Neural cell (in vitro differentiated cells): ENCODE measurements at regions not wholly inside any gene's neighbourhood (a gene's known extent, or its start where the extent isn't known, plus 50 kb on each side); places are given as distances from the start of the nearest gene placed in this dataset.

Source experiments
- H2AFZ ChIP-seq: fragments of 200-600, 300-800 bp; sonication (generic), shearing (Covaris generic); 2 replicates; pipeline ENCODE4 v1.6.0; 2014; ENCODE audit warnings: low read depth, mild to moderate bottlenecking, antibody characterized with exemption, low read length, moderate library complexity
- H3F3A ChIP-seq: fragments of 200-600 bp; shearing (Covaris generic); 2 replicates; pipeline ENCODE4 v1.6.1; 2016; ENCODE audit warnings: mild to moderate bottlenecking, moderate library complexity, mixed read lengths, antibody characterized with exemption, low read length; ENCODE audit not compliant: insufficient read depth, poor library complexity, severe bottlenecking
- H3K27ac ChIP-seq: fragments of 200-600, 300-800 bp; sonication (generic), shearing (Covaris generic); 2 replicates; pipeline ENCODE4 v1.5.1; 2014; ENCODE audit warnings: mild to moderate bottlenecking, low read length, moderate library complexity
- H3K27me3 ChIP-seq: fragments of 300-800, 200-600 bp; sonication (generic), shearing (Covaris generic); 2 replicates; pipeline ENCODE4 v1.6.0; 2014; ENCODE audit warnings: mild to moderate bottlenecking, low read depth, low read length, moderate library complexity; ENCODE audit not compliant: insufficient read depth
- H3K36me3 ChIP-seq: fragments of 300-800, 200-600 bp; sonication (generic), shearing (Covaris generic); 2 replicates; pipeline ENCODE4 v1.5.1; 2014; ENCODE audit warnings: mild to moderate bottlenecking, antibody characterized with exemption, low read length, moderate library complexity; ENCODE audit not compliant: insufficient read depth
- H3K4me2 ChIP-seq: fragments of 300-800, 200-600 bp; sonication (generic), shearing (Covaris generic); 2 replicates; pipeline ENCODE4 v1.6.0; 2014; ENCODE audit warnings: mild to moderate bottlenecking, low read length
- H3K4me3 ChIP-seq: fragments of 300-800, 200-600 bp; sonication (generic), shearing (Covaris generic); 2 replicates; pipeline ENCODE4 v1.5.1; 2014; ENCODE audit warnings: mild to moderate bottlenecking, low read length, moderate library complexity
- H3K79me2 ChIP-seq: fragments of 200-600 bp; shearing (Covaris generic); replicated peaks from 2 replicates; pipeline ENCODE4 v1.6.0; 2014; ENCODE audit warnings: mild to moderate bottlenecking, low read length, moderate library complexity; ENCODE audit not compliant: insufficient read depth
- H3K9ac ChIP-seq: fragments of 300-800, 200-600 bp; sonication (generic), shearing (Covaris generic); 2 replicates; pipeline ENCODE4 v1.6.1; 2016; ENCODE audit warnings: mild to moderate bottlenecking, low read length, mixed read lengths
- H3K9me2 ChIP-seq: fragments of 200-600 bp; shearing (Covaris generic); 2 replicates; pipeline ENCODE4 v1.6.1; 2016; ENCODE audit warnings: mild to moderate bottlenecking, low read length, mixed read lengths; ENCODE audit not compliant: insufficient read depth
- H3K9me3 ChIP-seq: fragments of 200-600, 300-800 bp; sonication (generic), shearing (Covaris generic); 2 replicates; pipeline ENCODE4 v1.6.1; 2016; ENCODE audit warnings: mild to moderate bottlenecking, mixed run types, low read length, moderate library complexity, mixed read lengths
- H4K20me1 ChIP-seq: fragments of 200-600 bp; shearing (Covaris generic); 2 replicates; pipeline ENCODE4 v1.6.1; 2016; ENCODE audit warnings: mild to moderate bottlenecking, mixed run types; ENCODE audit not compliant: insufficient read depth
- CTCF ChIP-seq: fragments of 450-650 bp; IDR thresholded peaks from 2 replicates; pipeline ENCODE4 v1.5.1; 2014; ENCODE audit warnings: antibody characterized with exemption, mild to moderate bottlenecking, moderate library complexity; ENCODE audit not compliant: poor library complexity, severe bottlenecking
- EP300 ChIP-seq: fragments of 450-650 bp; conservative IDR thresholded peaks from 2 replicates; pipeline ENCODE4 v1.6.1; 2014; ENCODE audit warnings: antibody characterized with exemption, mild to moderate bottlenecking, moderate library complexity; ENCODE audit not compliant: poor library complexity, severe bottlenecking
- EZH2 ChIP-seq: fragments of 200-600, 300-800 bp; shearing (Covaris generic), sonication (generic); IDR thresholded peaks from 2 replicates; pipeline ENCODE4 v1.6.1; 2014; ENCODE audit warnings: antibody characterized with exemption, low read length, borderline replicate concordance, mild to moderate bottlenecking; ENCODE audit not compliant: insufficient read depth, poor library complexity, severe bottlenecking
- MXI1 ChIP-seq: fragments of 450-650 bp; conservative IDR thresholded peaks from 2 replicates; pipeline ENCODE4 v1.6.1; 2014; ENCODE audit warnings: antibody characterized with exemption, mild to moderate bottlenecking; ENCODE audit not compliant: poor library complexity, severe bottlenecking
- POLR2AphosphoS5 ChIP-seq: IDR thresholded peaks from 2 replicates; pipeline ENCODE4 v1.6.1; 2012
- RAD21 ChIP-seq: fragments of 450-650 bp; conservative IDR thresholded peaks from 2 replicates; pipeline ENCODE4 v1.6.1; 2014; ENCODE audit warnings: antibody characterized with exemption, mild to moderate bottlenecking, moderate library complexity
- REST ChIP-seq: IDR thresholded peaks from 2 replicates; pipeline ENCODE4 v1.6.1; 2012; ENCODE audit warnings: borderline replicate concordance
- SMC3 ChIP-seq: fragments of 450-650 bp; conservative IDR thresholded peaks from 2 replicates; pipeline ENCODE4 v1.6.1; 2014; ENCODE audit warnings: antibody characterized with exemption, mild to moderate bottlenecking, moderate library complexity; ENCODE audit not compliant: poor library complexity
- TAF1 ChIP-seq: IDR thresholded peaks from 2 replicates; pipeline ENCODE4 v1.6.1; 2012; ENCODE audit warnings: low read depth

GRCh38 chr2:192459422-192459821, 264.7 kb upstream of the TMEFF2 start:
- Histone ChIP-seq H3K4me2 (no peak overlapping the region), H4K20me1 (no peaks in the 10 kb centered on the region)

GRCh38 chr2:192448881-192449280, 254.1 kb upstream of the TMEFF2 start:
- Histone ChIP-seq H3K9me2 (no peaks in the 10 kb centered on the region), H3K27ac (no peak overlapping the region)
- TF ChIP-seq RAD21: no peak
- TF ChIP-seq EZH2: no peak
- TF ChIP-seq SMC3: no peak
- TF ChIP-seq CTCF: no peak
- no peak for TF ChIP-seq REST
- TF ChIP-seq EP300: no peak
- no peak for TF ChIP-seq TAF1

More at GRCh38 chr2:192459422-192459821, 264.7 kb upstream of the TMEFF2 start:
- Histone ChIP-seq H3K4me3 (no peak overlapping the region), H3K9me3 (no peaks in the 10 kb centered on the region), H3K9ac (no peak overlapping the region), H3K36me3 (no peaks in the 10 kb centered on the region), H3F3A (no peaks in the 10 kb centered on the region), H3K79me2 (no peaks in the 10 kb centered on the region), H3K27me3 (no peaks in the 10 kb centered on the region), H3K9me2 (no peaks in the 10 kb centered on the region), H2AFZ (no peak overlapping the region), H3K27ac (no peak overlapping the region)
- TF ChIP-seq TAF1 (no peak), CTCF (no peak), REST (no peak), POLR2AphosphoS5 (no peak), MXI1 (no peak), EZH2 (no peak), RAD21 (no peak), SMC3 (no peak)

More at GRCh38 chr2:192448881-192449280, 254.1 kb upstream of the TMEFF2 start:
- Histone ChIP-seq H3K79me2 (no peaks in the 10 kb centered on the region), H3K27me3 (no peaks in the 10 kb centered on the region), H3K4me2 (no peak overlapping the region), H3K9ac (no peak overlapping the region), H4K20me1 (no peaks in the 10 kb centered on the region), H3F3A (no peaks in the 10 kb centered on the region), H3K9me3 (no peaks in the 10 kb centered on the region), H2AFZ (no peak overlapping the region), H3K4me3 (no peak overlapping the region), H3K36me3 (no peaks in the 10 kb centered on the region)
